Activated naive CD4-positive, alpha-beta T cell treated with anti-CD3 and anti-CD28 coated beads, Interleukin-2, amount 10 ng/mL, durations not matched to agents 7 days and 5 days (primary cell): ENCODE measurements at regions not wholly inside any gene's neighbourhood (a gene's known extent, or its start where the extent isn't known, plus 50 kb on each side); places are given as distances from the start of the nearest gene placed in this dataset.

Source experiments
- CTCF ChIA-PET: fragments of 350-600 bp; sonication (Branson Sonifier 250); formaldehyde crosslinking; loops from one replicate; lab custom pipeline; 2021; ENCODE audit warnings: antibody characterized with exemption; lab: Charles Lee
- DNase-seq: peaks from one replicate; pipeline ENCODE4 v3.0.0-alpha.2; 2020
- H3K27ac Mint-ChIP-seq: one replicate; pipeline ENCODE4 v1.8.0; 2021; ENCODE audit warnings: mild to moderate bottlenecking, moderate library complexity, mixed read lengths
- H3K27me3 Mint-ChIP-seq: one replicate; pipeline ENCODE4 v1.8.0; 2021; ENCODE audit warnings: mild to moderate bottlenecking, mixed read lengths
- H3K36me3 Mint-ChIP-seq: one replicate; pipeline ENCODE4 v1.8.0; 2021; ENCODE audit warnings: mixed read lengths
- H3K4me1 Mint-ChIP-seq: one replicate; pipeline ENCODE4 v1.8.0; 2021; ENCODE audit warnings: mixed read lengths
- H3K4me3 Mint-ChIP-seq: one replicate; pipeline ENCODE4 v1.8.0; 2021; ENCODE audit warnings: mild to moderate bottlenecking, moderate library complexity, mixed read lengths
- H3K9me3 Mint-ChIP-seq: one replicate; pipeline ENCODE4 v1.8.0; 2021; ENCODE audit warnings: mixed read lengths

DNA sequence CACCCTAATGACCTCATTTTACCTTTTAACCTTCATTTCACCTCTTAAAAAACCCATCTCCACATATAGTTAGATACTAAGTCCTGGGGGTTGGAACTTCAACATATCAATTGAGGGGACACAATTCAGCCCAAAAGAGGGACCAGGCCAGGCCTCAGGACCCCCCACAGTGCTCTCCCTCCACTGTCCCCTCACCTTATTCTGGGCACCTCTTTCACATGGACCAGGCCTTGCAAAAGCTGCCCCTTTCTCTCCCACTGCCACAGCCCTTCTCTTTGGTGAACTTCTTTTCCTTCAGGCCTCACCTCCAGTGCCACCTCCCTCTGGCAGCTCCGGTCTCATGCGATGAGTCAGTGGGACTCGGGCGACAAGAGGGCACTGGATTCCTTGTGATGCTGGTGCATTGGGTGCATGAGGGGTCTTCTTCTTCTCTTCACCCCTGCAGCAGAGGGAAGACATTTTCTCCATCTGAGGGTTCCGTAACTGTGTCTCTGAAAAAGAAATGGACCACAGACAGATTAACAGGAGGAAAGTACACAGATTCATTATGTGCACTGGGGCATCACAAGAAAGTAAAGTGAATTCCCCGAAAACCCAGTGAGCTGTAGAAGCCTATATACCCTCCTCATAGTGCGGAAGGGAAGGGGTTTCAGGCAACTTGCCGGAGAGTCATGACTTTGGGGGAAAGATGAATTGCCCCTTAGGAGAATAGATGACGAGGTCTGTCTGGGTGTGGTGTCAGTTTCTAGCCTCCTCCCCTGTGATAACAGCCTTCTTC is 288.7 kb upstream of the IGFBP3 start:
- Mint-ChIP-seq H3K27ac (no peak overlapping the region), H3K9me3 (no peaks in the 10 kb centered on the region), H3K27me3 (no peaks in the 10 kb centered on the region), H3K36me3 (no peaks in the 10 kb centered on the region), H3K4me1 (no peaks in the 10 kb centered on the region), H3K4me3 (no peak overlapping the region)
- CTCF ChIA-PET = no interaction called here
- no peak for DNase-seq

DNA sequence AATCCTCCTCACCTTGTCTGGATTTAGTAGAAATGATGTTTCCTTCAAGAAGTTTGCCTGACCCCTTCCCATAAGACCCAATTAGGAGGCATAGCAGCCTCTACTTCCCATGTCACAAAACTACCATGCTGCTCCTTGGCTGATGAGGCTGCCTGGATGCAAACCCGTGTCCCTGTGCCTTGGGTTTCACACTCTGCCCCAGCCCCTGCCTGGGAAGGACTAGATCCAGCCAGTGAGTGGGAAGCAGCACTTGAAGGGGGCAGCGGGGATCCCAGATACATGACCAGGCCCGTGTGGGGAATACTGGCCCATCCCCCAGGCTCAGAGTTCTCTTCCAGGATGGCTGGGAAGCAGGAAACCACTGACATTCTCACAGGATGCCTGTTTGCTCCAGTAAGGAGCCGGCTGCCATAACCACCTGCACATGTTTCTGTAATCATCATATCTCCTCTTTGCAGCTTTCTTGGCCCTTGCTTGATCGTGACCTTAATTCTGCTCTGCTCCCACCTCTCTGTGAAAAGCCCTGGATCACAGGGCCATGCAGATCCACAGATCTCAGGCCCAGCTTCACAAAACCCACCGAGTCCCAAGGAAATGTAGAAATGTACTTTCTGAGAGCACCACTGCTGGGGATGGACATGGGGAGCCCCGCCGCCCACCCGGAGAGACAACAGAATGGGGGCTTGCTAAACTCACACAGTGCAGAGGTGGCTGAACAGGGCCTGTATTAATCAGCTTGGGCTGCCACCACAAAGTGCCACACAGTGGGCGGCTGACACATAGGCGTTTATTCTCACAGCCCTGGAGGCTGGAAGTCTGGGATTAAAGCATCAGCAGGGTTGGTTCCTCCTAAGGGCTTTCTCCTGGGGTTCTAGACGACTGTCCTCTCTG is 287.8 kb upstream of the IGFBP3 start:
- Mint-ChIP-seq H3K9me3 (no peaks in the 10 kb centered on the region), H3K4me1 (no peaks in the 10 kb centered on the region)

DNA sequence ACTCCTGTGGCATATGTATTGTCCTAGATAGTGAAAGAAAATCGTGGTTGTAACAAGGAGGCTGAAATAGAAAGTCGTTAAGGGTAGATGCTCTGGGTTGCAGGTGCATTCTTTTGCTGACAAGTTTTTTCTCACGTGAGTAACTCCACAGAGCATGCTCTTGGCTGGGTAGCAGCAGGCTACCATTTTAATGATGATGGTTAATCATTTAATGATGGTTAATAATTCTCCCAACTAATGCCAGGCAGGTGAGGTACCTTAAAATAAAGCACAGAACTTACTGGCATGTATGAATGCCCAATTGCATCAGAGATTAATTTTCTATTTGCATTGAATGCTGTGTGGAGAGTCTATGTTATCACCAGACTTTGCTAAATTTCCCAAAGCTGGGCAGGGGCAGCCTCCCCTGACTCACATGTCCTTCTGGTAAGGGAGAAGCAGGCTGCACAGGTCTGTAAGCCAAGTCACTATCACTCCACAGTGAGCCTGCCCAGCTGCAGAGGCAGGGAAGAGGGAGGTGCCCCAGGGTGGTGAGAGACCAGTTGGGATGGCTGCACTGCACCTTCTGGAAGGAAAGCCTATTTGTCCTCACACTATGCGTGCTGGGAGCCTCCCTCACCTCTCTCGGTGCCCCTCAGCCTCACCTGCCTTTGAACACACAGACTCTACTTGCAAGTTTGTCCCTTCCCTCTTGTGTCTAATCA is 287.0 kb upstream of the IGFBP3 start:
- CTCF ChIA-PET = no interaction called here
- Mint-ChIP-seq H3K36me3 (no peaks in the 10 kb centered on the region), H3K27me3 (no peaks in the 10 kb centered on the region), H3K9me3 (no peaks in the 10 kb centered on the region), H3K27ac (no peak overlapping the region), H3K4me1 (no peaks in the 10 kb centered on the region), H3K4me3 (no peak overlapping the region)
- no peak for DNase-seq

More for the DNA sequence above, 287.8 kb upstream of the IGFBP3 start:
- CTCF ChIA-PET = no interaction called here
- Mint-ChIP-seq H3K4me3 (no peak overlapping the region), H3K27ac (no peak overlapping the region), H3K36me3 (no peaks in the 10 kb centered on the region), H3K27me3 (no peaks in the 10 kb centered on the region)
- no peak for DNase-seq

DNA sequence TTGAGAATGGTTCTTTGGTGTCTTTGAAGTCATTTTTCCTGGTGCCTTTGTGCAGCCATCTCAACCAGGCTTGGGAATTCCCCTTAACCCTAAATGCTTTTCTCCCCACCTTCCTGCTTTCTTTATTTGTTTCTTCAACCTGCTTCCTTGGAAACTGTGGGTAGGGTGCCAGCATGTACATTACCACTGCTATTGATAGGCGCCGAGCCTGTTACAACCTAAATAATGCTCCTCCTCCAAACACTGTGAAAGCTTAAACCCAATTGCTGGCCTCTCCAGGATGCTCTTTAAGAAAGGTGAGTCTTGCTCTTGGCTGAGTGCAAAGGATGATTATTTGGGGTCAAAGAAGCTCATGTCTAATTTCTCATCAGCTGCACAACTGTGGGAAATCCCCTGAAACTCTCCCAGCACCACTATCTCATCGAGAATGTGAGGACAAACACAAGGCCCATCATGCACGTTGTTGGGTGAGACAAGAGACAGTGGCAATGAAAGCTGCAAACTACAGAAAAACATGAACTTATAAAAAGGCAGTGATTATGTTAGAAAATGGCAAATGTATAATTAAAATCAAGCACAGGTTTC is 285.5 kb upstream of the IGFBP3 start:
- Mint-ChIP-seq H3K4me3 (no peak overlapping the region), H3K9me3 (peaks cover 2% of the 10 kb centered on the region), H3K27me3 (no peaks in the 10 kb centered on the region), H3K27ac (no peak overlapping the region), H3K36me3 (no peaks in the 10 kb centered on the region), H3K4me1 (no peaks in the 10 kb centered on the region)
- CTCF ChIA-PET = no interaction called here
- no peak for DNase-seq

DNA sequence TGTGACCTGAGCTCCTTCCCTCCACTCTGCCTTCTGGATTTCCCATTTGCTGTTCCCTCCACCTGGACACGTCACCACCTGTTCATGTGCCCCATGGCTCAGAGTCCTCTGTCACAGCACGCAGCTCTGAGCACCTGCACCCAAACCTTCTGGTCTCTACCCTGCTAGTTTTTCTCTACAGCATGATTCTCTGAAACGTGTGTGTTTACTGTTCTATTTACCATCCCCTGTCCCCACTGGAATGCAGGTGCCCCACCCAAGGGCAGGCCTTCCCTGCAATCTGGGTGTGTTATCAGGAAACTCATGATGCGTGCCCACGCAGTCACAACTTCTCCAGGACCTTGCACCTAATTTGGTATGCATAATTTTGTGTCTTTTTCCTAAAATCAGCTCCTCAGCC is 284.4 kb upstream of the IGFBP3 start:
- Mint-ChIP-seq H3K4me3 (no peak overlapping the region), H3K9me3 (peaks cover 2% of the 10 kb centered on the region), H3K4me1 (no peaks in the 10 kb centered on the region), H3K36me3 (no peaks in the 10 kb centered on the region), H3K27me3 (no peaks in the 10 kb centered on the region), H3K27ac (no peak overlapping the region)
- no peak for DNase-seq
- CTCF ChIA-PET = no interaction called here

DNA sequence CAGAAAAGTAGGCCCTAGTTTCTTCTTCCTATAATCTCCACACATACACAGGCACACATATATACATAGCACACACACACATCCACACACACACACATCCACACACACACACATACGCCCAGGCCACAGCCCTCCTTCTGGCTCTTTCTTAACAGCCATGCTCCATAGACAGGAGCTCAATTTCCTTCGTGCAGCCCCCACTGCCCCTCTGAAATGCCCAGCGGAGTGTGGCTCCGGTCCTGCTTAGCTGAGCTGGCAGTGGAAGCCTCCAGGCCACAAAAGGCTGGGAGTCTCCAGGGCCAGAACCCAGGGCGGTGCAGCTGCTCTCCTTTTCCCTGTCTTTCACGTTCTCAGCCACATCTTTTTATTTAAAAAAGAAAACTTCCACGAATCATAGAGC is 282.9 kb upstream of the IGFBP3 start:
- no peak overlapping the region for H3K27ac Mint-ChIP-seq
- H3K4me1 Mint-ChIP-seq = no peaks in the 10 kb centered on the region
- H3K36me3 Mint-ChIP-seq = no peaks in the 10 kb centered on the region
- DNase-seq = no peak
- no peaks in the 10 kb centered on the region for H3K27me3 Mint-ChIP-seq
- H3K9me3 Mint-ChIP-seq = peaks cover 2% of the 10 kb centered on the region
- H3K4me3 Mint-ChIP-seq = no peak overlapping the region
- CTCF ChIA-PET = no interaction called here

DNA sequence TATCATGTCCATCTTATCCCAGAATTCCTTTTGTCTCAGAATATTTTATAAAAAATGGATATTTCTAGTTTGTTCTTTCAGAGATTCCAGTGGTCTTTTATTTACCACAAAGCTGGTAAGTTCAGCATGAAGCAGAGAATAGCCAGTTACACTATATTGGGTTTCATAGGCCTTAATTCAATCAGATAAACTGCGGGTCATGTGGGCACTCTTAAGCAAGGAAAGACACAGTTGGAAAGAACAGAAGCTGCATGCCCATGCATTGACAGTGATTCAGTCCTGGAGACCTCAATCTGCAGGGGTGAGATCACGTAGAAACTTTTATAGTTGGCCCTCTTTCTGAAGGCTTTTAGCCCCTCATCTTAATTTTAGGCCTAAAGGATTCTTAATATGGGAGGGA is 281.3 kb upstream of the IGFBP3 start:
- CTCF ChIA-PET = no interaction called here
- Mint-ChIP-seq H3K4me3 (no peak overlapping the region), H3K27me3 (no peaks in the 10 kb centered on the region), H3K4me1 (no peaks in the 10 kb centered on the region), H3K36me3 (no peaks in the 10 kb centered on the region), H3K9me3 (peaks cover 2% of the 10 kb centered on the region), H3K27ac (no peak overlapping the region)
- DNase-seq = no peak

DNA sequence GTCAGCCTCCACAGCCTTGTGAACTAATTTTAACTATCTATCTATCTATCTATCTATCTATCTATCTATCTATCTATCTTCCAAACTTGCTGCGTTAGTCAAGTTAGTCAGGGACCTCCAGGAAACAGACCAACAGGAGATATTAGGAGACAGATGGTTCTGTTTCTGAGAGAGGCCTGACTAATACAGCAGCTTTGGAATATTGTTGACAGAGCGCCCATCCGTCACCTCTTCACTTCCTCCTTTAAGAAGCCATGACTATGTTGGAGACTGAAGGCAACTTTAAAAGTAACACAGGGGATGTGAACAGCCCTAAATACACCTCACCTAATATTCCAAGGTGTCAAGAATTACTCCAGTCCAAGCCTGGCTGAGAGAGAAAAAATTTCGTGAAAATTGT is 280.9 kb upstream of the IGFBP3 start:
- Mint-ChIP-seq H3K4me1 (no peaks in the 10 kb centered on the region), H3K36me3 (no peaks in the 10 kb centered on the region), H3K27me3 (no peaks in the 10 kb centered on the region), H3K4me3 (no peak overlapping the region), H3K27ac (no peak overlapping the region), H3K9me3 (peaks cover 2% of the 10 kb centered on the region)
- no peak for DNase-seq
- CTCF ChIA-PET = no interaction called here

DNA sequence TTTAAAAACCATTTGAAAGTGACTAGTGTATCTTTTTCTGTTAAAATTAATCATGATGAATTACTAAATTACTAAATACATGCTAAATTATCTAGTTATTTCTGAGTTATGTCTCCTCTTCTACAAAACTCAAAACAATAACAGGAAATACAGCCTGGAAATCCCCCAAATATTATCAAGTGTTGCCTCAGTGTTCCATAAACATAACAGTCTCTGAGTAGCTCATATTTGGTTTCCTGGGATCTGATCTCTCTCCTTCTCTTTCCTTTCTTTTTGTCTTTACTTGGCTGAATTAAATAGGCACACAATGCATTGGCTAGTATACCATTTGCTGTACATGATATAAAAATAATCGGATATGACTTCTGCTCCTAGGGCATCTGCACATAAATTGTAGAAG is 277.6 kb upstream of the IGFBP3 start:
- no peak for DNase-seq
- Mint-ChIP-seq H3K4me1 (no peaks in the 10 kb centered on the region), H3K27me3 (no peaks in the 10 kb centered on the region), H3K27ac (no peak overlapping the region), H3K36me3 (no peaks in the 10 kb centered on the region), H3K9me3 (peaks cover 2% of the 10 kb centered on the region), H3K4me3 (no peak overlapping the region)
- CTCF ChIA-PET = no interaction called here

DNA sequence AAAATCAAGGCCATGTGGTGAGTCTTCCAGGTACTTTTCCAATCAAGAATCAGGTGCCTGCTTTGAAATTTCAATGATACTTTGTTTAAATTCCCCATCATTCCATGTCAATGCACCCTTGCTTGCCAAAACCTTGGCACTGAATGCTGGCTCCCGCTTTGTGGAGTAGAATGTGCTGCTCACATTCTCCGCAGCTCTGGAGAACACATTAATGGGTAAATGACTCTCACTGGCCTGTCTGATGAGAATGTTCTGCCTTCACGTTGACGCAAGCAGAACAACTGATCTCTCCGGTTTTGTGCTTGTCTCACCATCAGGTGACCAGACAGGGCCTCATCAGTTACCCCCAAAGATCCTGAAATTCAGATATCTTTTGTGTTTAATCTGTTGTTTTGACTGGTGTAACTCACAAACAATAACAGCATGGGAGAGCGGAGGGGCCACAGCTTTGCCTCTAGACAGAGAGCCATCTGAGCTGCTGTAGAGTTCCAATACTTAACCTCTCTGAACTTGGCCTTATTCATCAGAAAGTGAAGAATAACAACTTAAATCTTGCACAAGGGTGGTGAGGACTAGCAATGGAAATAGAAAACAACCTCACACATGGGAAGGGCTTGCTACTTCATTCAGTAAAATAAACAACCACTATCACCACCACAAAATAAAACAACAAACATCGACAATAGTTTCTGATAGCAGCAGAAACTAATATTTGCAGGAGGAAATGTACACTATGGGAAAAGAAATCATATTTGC is 276.9 kb upstream of the IGFBP3 start:
- CTCF ChIA-PET = no interaction called here
- H3K9me3 Mint-ChIP-seq = peaks cover 2% of the 10 kb centered on the region
- no peaks in the 10 kb centered on the region for H3K27me3 Mint-ChIP-seq

DNA sequence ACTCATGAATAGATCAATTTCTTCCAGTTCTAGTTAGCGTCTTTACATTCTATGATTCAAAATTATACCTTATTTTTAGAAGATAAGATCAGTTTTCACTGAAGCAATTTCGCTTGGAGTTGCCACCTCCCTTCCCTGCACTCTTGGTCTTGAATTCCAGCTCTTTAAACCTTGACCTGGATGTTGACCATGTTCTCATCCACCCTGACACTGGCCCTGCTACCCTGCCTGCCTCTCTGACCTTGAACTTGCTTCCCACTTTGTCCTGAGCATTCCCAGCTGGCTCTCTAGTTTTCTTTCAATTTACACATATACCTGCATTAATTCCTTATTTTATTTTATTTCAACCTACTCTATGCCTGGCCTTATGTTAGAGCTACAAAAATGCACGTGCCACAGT is 274.9 kb upstream of the IGFBP3 start:
- Mint-ChIP-seq H3K27me3 (no peaks in the 10 kb centered on the region), H3K36me3 (no peaks in the 10 kb centered on the region)
- CTCF ChIA-PET = no interaction called here

More for the DNA sequence above, 276.9 kb upstream of the IGFBP3 start:
- Mint-ChIP-seq H3K4me3 (no peak overlapping the region), H3K27ac (no peak overlapping the region), H3K4me1 (no peaks in the 10 kb centered on the region), H3K36me3 (no peaks in the 10 kb centered on the region)
- no peak for DNase-seq

DNA sequence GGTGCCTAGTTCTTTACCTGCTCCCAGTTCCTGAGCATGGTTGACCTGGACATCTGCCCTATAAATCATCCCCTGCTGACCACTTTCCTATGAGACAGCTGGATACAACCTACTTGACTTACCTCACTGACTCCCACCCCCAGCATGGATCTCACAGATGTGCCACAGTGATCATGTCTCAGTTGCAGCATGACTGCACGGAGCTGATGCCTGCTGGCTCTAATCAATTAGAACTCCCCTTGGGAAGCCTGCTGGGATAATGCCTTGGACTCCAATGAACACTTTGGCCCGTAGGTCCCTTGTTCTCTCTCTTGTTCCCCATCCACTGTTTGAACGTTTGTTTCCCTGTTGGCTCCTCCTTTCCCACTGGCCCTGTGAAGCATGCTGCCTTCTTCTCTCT is 271.2 kb upstream of the IGFBP3 start:
- Mint-ChIP-seq H3K36me3 (no peaks in the 10 kb centered on the region), H3K27me3 (no peaks in the 10 kb centered on the region), H3K4me3 (no peak overlapping the region), H3K4me1 (no peaks in the 10 kb centered on the region), H3K27ac (no peak overlapping the region), H3K9me3 (no peaks in the 10 kb centered on the region)
- DNase-seq = no peak
- CTCF ChIA-PET = no interaction called here

More for the DNA sequence above, 274.9 kb upstream of the IGFBP3 start:
- Mint-ChIP-seq H3K4me3 (no peak overlapping the region), H3K9me3 (no peaks in the 10 kb centered on the region), H3K27ac (no peak overlapping the region), H3K4me1 (no peaks in the 10 kb centered on the region)
- DNase-seq = no peak

DNA sequence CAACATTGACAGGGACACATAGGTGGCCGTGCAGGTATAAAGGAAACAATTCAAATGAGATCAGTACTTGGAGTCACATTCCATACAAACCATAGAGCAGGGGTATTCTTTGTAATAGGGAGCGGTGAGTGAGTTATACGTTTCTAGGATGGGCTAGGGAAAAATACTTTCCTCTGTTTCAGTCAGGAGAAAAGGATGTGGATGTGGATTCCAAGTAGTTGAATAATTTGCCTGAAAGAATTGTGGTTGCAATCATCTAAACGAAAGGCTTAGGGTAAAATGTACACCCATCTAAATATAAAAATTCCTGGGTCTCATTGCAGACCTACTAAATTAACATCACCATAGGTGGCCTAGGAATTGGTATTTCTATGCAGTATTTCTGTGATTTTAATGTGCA is 270.7 kb upstream of the IGFBP3 start:
- Mint-ChIP-seq H3K27me3 (no peaks in the 10 kb centered on the region), H3K4me3 (no peak overlapping the region), H3K36me3 (no peaks in the 10 kb centered on the region), H3K9me3 (no peaks in the 10 kb centered on the region), H3K4me1 (no peaks in the 10 kb centered on the region), H3K27ac (no peak overlapping the region)
- no peak for DNase-seq
- CTCF ChIA-PET = no interaction called here

DNA sequence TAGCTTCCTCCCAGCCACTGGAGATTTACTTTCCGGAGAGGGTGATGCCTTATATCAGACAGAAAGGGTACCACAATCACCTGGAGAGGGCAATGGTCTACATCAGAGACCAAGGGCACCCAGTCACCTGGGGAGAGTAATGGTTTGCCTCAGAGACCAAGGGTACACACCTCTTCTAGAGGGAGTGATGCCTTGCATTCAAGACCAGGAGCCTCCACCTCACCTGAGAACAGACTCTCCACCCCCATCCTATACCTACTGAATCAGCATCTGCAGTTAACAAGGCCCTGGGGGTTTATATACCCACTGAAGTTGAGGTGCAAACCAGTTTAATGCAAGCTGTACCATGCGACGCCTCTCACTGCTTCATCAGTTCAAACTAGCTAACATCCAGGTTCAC is 270.2 kb upstream of the IGFBP3 start:
- H3K9me3 Mint-ChIP-seq = no peaks in the 10 kb centered on the region
- no peaks in the 10 kb centered on the region for H3K27me3 Mint-ChIP-seq

More for the DNA sequence above, 270.2 kb upstream of the IGFBP3 start:
- H3K27ac Mint-ChIP-seq = no peak overlapping the region
- no peak for DNase-seq
- H3K36me3 Mint-ChIP-seq = no peaks in the 10 kb centered on the region
- H3K4me3 Mint-ChIP-seq = no peak overlapping the region
- no peaks in the 10 kb centered on the region for H3K4me1 Mint-ChIP-seq
- CTCF ChIA-PET = no interaction called here
